ENCODE measurements at regions not wholly inside any gene's neighbourhood (a gene's known extent, or its start where the extent isn't known, plus 50 kb on each side); places are given as distances from the start of the nearest gene placed in this dataset.

GRCh38 chr4:96390404-96390803, 550.5 kb downstream of the PDHA2 start (continued):
- TF ChIP-seq, protein P1, sequence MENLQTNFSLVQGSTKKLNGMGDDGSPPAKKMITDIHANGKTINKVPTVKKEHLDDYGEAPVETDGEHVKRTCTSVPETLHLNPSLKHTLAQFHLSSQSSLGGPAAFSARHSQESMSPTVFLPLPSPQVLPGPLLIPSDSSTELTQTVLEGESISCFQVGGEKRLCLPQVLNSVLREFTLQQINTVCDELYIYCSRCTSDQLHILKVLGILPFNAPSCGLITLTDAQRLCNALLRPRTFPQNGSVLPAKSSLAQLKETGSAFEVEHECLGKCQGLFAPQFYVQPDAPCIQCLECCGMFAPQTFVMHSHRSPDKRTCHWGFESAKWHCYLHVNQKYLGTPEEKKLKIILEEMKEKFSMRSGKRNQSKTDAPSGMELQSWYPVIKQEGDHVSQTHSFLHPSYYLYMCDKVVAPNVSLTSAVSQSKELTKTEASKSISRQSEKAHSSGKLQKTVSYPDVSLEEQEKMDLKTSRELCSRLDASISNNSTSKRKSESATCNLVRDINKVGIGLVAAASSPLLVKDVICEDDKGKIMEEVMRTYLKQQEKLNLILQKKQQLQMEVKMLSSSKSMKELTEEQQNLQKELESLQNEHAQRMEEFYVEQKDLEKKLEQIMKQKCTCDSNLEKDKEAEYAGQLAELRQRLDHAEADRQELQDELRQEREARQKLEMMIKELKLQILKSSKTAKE (IDR thresholded peaks at IDR 0.05; ENCODE audit: low read depth, poor library complexity, severe bottlenecking): no peak
- TF ChIP-seq SIN3A (IDR thresholded peaks at IDR 0.05; ENCODE audit: low read depth, low read length) (no peak), CEBPZ (IDR thresholded peaks at IDR 0.05; ENCODE audit: low read depth, low read length) (no peak), DPF2 (IDR thresholded peaks at IDR 0.05) (no peak), WRNIP1 (IDR thresholded peaks at IDR 0.05; ENCODE audit: borderline replicate concordance, low read depth, low read length) (no peak), ATF7 (IDR thresholded peaks at IDR 0.05; ENCODE audit: low read depth) (no peak), SUPT20H (IDR thresholded peaks at IDR 0.05; ENCODE audit: borderline replicate concordance, control insufficient read depth, low read depth, low read length) (no peak), HCFC1 (IDR thresholded peaks at IDR 0.05; ENCODE audit: low read length) (no peak), CBX3 (IDR thresholded peaks at IDR 0.05; ENCODE audit: borderline replicate concordance, low read depth) (no peak)

- Histone ChIP-seq H3K36me3 (ENCODE audit: control insufficient read depth in 2 of 2, insufficient read depth in 2 of 2, low read length in 1 of 2) (no peaks in the 10 kb centered on the region), H3K9me3 (replicated peaks; ENCODE audit: control insufficient read depth, insufficient read depth, low read length) (no peaks in the 10 kb centered on the region), H3K79me2 (ENCODE audit: control insufficient read depth, insufficient read depth, low read length) (no peaks in the 10 kb centered on the region), H3K27ac (ENCODE audit: control insufficient read depth, insufficient read depth) (no peak overlapping the region), H4K20me1 (ENCODE audit: control insufficient read depth, insufficient read depth) (no peaks in the 10 kb centered on the region), H3K4me3 (no peak overlapping the region), H3K4me2 (ENCODE audit: control insufficient read depth, insufficient read depth) (no peak overlapping the region), H3K9ac (ENCODE audit: control insufficient read depth, insufficient read depth, low read length) (no peak overlapping the region), H3K4me1 (ENCODE audit: control insufficient read depth, insufficient read depth, low read length) (no peaks in the 10 kb centered on the region), H2AFZ (ENCODE audit: control insufficient read depth, low read depth, low read length) (no peak overlapping the region), H3K27me3 (replicated peaks in 1 of 2; ENCODE audit: control insufficient read depth in 2 of 2, insufficient read depth in 2 of 2, low read length in 1 of 2) (no peaks in the 10 kb centered on the region)
- no peak for ATAC-seq
- RAD21 ChIA-PET (ENCODE audit: unreplicated experiment): no interaction called here
- BruUV-seq (replicated peaks): no TSS peak
- intact Hi-C loops (cut with micrococcal nuclease; ENCODE audit: unreplicated experiment) (no loop called here), in situ Hi-C loops (cut with MboI) (no loop called here)
- TF ChIP-seq FOS (IDR thresholded peaks at IDR 0.05; ENCODE audit: borderline replicate concordance, extremely low read depth, insufficient read length): no peak
- SMC1A ChIA-PET (ENCODE audit: uncharacterized antibody, unreplicated experiment): no interaction called here
- no peak for DNase-seq (ENCODE audit: low read depth, low spot score)
- peak; percentile 18 for FAIRE-seq
- POLR2A ChIA-PET: no interaction called here
- CTCF ChIA-PET: interaction anchor here (1.1 kb wide), 1 partner anchor 10 kb away, joined by 3 read pairs; no protein-coding TSS in a partner anchor
Measured at GRCh38 chr4:96395747-96396146, 555.9 kb downstream of the PDHA2 start.

Data from GM12878 (cell line).